ENCODE measurements at regions not wholly inside any gene's neighbourhood (a gene's known extent, or its start where the extent isn't known, plus 50 kb on each side); places are given as distances from the start of the nearest gene placed in this dataset.

DNA sequence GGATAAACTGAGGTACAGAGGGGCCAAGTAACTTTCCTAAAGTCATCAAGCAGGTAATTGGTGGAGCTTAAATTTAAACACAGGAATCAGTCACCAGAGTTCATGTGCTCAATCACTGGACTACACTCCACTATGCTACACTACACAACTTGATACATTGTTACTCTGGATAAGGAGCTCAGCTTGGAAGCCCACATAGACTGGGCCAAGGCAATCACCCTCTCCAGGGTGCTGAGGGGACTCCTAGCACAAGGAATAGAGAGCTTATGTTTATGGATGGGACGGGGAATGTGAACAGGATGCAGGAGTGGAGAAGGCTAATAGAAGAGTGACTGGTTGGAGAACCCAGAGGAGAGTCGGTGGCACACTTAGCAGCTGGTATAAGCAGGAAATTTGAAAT, 113.5 kb upstream of the NFIB start:
- DNase-seq = no peak

DNA sequence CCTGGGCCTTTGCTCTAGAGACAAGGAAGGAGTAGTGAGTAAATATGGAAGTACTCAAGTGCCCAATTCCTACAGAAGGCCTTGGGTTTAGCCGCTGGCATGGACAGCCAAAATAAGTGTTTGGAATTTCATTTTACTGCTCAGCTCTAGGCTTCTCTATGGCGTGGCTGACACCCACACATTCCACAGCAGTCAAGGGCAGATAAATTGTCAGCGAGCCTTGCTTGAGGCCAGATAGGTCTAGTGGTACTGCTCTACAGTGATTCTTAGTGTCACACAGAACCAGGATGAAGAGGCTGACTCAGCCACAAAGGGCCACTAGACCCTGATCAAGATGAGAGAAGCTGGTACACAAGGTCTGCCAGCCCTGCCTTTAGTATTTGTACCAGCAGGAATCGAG, 111.0 kb upstream of the NFIB start:
- no peak for DNase-seq

DNA sequence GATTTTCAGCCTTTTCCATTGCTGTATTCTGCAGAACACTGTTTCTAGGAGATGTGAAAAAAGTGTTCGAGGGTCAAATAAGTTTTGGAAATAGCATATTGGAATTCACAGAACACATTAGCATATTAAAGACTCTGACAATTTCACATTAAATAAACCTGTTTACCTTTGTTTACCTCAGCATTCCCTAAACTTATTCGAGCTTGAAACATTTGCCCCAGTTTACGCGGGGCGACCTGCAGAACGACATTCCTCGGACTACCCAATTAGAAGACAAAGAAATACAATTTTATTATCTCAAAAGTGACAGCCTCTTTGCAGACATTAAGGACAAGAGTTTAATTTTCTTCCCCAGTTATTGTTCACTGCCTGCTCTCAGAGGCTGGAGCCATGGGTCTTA, 110.3 kb upstream of the NFIB start:
- DNase-seq = no peak

DNA sequence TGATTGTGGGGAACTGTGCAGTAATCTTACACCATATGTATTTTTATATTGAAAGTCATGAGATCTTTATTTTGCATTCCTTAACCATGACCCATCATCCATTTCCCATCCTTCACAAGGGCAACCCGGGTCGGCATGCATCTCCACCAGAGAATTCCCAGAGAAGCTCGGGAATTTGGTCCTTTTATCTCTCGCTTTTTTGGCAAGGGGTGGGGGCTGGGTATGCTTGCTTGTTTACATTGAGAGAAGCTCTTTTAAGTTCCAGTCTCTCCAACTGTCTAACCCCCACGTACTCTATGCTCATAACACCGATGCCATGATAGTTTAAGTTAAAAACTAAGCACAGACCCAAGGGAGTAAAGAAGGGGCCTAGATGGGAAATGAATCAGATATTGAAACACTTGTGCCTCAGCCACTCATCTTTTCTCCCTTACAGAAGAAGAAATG, 109.9 kb upstream of the NFIB start:
- no peak for DNase-seq

DNA sequence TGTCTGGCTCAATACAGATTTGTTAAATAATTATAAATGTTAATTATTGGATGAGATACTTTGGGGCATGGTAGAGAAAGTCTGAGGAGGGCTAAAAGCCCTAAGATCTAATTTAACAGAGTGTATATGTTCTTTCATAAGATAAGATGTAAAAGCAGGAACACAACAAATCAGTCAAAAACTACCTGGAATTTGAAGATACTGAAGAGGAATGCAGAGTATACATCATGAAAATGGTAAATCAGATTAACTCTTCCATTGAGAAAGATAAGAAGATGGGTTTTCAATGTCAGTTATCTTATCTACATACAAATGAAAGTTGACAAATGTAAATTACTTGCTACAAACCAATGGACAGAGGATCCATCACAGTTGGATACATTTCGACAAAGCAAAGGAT, 107.3 kb upstream of the NFIB start:
- DNase-seq = no peak

DNA sequence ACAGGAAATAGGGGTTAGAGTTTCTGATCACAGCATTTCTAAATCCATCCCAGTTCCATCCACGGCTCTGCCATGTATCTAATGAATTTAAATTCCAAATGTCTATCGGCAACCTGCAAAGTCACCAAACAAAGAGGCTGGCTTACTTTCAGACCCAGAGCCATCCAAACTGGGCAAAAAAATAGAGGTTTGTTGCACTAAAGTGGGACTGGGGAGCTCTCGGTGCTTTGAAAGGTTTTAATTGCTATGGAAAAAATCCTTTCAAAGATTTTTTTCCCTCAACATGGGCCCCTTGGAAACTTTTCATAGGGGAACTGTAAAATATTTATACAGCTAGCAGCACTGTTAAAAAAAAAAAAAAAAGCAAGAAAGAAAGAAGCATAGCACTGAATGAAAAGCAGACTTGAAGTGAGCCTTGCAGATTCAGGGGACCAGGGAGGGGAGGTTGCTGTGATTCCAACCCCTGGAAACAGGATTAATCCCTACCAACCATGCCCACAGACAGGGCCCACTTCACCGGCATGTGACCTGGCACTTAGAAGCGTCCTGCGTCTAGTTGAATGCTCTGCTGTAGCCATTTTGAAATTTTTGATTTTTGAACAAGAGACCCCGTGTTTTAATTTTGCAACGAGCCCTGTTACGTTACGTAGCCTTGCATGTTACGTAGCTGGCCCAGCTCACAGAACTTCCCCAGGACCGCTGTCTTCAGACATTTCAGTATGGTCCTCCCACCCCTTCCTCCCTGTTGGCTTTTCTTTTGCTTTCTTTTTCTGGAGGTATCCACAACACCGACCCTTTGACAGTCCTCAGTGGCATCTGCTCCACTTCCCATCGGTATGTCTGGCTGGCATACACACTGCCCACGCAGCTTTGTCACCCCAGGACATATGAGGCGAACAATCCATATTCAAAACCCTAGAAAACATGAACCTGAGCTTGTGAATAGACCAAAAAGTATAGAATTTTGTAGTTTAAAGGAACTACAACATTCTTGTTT, 105.3 kb upstream of the NFIB start:
- DNase-seq = no peak

DNA sequence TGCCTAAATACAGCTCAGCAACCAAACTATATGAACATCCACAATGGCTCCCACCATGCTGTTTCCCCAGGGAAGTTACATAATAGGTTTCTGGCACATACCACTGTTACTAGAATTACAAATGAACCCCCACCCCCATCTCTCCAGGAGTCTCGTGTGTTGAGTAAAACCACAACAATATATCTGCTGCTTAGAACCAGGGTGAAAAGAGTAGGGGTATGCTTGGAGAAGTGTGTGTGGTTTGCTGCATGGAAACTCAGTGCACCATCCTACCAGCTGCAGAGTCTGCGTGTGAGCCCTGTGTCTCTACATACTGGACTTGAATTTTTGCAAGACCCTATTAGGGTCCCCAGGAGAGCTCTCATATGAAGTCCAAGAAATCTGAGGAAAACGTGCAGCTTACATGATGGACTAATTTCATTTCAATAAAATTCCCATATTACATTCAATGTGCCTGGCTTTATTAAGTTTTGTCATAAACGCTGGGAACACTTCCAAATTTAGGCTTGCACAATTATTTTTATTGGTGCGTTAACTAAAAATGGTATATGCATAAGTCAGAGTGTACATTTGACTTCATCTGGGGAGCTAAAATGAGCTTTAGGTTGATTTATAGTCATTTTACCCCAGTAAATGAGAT, 104.5 kb upstream of the NFIB start:
- DNase-seq = no peak

DNA sequence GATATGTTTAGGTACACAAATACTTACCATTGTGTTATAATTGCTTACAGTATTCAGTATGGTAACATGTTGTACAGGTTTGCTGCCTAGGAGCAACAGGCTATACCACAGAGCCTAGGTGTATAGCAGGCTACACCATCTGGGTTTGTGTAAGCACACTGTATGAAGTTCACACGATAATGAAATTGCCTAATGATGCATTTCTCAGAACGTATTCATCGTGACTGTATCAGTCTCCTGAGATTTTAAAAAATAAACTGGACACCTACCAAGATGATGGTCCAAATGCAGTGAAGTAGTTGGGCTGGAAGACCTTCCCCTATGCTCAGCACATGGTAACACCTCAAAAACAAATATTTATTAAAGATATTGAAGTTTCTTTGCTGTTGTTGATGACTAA, 103.3 kb upstream of the NFIB start:
- no peak for DNase-seq

DNA sequence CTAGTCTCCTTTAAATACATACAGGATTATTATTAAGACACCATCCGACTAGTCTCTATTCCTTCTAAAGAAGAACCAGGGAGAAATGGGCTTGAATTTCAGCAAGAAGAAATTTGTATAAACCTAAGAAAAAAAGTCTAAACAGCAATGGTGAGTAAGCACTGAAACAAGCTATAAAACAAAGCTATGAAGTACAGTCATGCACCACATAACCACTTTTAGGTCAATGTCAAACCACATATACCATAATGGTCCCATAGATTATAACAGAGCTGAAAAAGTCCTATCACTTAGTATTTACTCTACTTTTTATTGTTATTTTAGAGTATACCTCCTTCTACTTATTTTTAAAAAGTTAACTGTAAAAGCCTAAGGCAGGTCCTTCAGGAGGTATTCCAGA, 102.0 kb upstream of the NFIB start:
- DNase-seq = no peak

DNA sequence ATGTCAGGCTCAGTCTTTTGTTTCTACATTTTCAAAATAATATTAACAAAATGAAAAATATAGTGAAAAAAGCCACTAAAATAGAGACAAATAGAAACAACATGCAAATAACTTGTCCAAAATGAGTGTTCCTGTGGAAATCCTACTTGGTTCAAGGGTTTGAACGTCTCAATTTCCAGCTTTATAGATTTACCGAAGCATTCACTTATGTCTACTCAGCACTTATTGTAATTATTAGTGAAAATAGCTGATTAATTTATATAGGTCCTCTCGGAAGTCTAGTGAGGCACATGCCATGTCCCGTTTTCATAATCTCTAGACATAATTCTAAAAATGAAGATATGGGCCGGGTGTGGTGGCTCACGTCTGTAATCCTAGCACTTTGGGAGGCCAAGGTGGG, 99.9 kb upstream of the NFIB start:
- no peak for DNase-seq

DNA sequence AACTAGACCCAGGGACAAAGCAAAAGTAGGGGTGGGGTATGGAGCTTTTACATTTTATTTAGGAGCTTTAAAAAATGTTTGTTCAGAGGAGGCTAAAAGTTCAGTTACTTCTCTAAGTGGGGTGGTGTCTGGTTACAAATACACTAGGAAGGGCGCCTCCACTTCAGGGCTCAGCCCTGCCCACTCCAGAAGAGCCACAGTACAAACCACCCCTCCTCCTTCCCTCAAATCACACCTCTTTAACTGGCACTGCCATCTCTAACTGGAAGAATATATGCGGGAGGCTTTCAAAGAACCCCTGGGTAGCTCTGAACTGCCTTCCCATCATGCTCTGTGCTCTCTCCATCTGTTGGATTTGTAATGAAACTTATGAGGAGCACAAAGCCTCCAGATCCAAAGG, 98.8 kb upstream of the NFIB start:
- DNase-seq = no peak

DNA sequence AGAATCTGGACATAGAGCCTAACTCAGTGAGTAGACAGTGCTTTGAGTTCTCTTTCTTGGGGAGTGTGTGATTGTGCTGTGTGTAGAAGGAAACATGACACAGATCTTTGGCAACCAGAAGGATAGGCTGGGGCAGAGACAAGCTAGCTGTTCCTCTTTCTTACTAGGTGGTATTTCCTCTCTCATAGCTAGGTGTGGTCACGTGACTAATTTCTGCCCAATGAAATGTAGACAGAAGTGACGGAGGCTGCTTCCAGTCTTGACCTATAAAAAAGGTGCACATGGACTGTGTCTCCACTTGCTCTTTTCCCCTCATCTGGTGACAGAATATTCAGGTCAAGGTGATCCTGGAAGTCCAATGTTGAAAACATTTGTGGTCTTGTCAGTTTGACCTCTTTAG, 92.5 kb upstream of the NFIB start:
- no peak for DNase-seq

DNA sequence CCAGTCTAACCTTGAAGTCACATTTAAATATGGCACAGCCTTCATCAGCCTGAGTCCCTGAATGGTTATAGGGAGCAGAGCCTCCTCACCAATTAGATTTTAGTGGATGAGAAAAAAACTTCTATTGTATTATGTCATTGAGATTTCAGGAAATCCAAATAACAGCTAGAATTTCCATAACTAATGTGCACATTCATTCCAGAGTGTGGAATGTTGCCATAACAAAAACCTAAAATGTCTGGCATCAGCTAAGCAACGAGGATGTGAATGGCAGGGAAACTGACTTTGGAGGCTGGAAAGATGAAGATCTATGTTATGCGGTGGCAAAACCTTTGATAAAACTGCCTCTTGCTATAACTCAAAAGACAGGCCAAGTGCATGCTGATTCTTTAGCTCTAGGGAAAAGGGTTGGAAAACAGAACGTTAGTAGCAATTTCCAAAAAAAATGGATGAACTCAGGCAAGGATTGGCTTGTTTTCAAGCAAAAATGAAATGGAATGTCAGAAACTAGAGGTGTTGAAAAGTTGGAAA, 91.3 kb upstream of the NFIB start:
- DNase-seq = no peak

DNA sequence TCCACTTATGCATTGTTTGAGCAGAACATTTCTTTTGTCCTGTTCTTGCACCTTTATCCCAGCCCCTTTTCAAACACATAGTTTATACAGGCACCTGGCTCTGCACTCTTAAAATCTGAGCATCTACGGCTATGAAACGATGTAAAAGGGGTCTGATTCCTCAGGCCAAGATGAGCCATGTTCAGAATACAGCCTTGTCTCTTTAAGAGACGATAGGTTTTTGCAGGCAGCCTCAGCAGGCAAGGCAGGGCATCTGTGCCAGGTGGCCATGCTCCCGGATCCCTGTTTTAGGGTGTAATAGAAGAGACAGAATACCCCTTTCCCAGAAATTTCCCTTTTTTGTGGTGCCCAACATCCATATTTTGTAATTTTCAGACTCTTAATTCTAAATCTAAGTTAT, 89.1 kb upstream of the NFIB start:
- no peak for DNase-seq

DNA sequence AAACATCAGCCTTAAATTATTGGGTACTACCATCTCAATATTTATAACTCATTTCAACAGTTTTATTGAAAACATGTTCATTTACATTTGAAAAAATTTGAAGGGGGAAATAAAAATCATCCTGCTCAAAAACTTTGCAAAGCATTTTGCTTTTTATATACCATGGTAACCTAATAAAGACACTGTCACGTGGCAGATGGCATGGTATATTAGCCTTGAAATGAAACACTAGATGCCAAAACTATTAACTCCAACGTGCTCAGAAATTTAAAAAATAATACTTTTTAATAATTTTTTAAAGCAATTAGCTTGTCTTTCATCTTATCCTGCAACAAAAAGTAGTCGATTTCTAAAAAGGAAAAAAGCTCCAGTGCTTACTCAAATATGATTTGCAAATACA, 88.6 kb upstream of the NFIB start:
- DNase-seq = no peak

DNA sequence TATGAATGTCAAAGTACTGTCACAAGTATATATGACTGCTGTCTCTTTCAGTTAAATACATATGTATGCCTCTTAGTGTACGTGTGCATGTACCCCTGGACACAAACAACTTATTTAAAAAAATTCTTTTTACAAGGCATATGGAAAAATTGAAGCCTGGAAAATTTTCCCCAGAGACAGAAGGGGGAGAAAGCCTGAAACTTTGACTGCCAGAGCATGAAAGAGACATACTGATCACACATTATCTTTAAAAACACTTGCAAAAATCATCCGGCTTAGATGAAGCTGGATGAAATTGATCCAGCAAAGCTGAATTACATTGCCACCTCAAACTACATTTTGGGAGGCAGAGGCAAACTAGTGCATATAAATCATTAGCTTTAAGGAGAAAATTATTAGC, 88.0 kb upstream of the NFIB start:
- DNase-seq = no peak

DNA sequence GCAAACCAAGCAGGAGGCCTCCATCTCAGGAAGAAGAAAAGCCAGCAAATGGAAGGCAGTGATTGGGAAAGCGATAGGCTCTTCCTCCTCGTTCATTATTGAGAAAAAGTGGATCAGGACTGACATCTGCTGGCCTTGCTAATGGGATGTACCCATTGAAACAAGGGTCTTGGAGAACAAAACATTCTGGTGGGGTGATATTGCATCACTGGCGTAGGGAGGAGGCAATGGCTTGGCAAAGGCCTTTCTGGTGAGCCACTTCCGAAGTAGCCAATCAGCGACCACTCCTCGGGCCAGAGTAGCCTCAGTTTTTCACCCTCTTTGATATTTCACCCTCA, 86.7 kb upstream of the NFIB start:
- DNase-seq = no peak

DNA sequence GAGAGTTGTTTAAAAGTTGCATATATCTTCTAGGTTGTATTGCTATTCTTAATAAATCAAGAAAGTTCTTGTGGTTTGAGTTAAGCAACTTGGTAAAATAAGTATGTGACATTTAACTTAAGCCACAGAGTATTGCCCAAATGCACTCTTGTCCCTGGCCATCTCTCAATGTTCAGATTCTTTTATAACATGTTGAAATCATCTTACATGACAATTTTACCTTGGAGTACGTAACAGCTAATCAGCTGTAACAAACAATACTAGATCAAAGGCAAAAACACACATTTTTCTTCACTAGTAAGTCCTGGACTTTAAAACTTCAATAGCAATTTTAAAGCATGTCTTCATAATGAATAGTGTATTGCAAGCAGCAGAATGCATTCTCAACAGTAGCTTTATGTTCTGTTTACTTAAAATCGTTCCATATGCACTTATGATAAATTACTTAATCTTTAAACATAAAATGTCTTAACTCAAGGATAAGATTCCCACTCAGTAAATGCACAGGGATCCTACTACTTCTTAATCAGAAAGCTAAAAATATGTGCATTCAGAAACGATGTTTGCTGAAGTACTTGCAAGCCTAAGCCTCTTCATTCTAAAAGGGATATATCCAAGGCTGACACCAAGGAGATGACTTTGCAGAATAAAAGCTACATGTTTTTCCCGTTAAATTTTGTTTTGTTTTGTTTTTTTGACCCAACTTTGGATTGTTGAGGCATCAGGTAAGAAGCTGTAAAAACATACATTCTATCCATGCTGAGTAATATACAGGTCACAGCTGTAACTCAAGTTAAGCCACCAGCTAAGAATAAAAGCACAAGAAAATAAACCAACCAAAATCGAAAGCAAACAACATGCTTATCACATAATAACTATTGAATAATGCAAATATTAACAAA, 86.1 kb upstream of the NFIB start:
- no peak for DNase-seq

DNA sequence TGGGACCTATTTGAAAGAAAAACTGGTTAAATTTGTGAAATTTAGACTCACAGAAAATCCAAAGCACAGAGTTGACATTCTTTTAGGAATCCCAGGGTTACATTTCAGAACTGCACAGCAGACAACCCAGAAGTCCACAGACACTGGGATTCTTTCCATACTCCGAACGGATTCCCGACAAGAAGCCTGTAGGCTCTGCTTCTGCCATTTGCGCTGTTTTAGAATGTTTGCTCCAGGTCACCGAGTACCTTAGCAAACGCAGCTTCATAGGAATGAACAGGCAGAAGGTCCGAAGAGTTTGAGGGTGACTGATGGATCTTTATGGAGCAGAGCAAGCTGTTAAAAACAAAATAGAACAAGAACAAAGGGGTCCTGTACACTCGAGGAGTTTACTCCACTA, 84.5 kb upstream of the NFIB start:
- no peak for DNase-seq

DNA sequence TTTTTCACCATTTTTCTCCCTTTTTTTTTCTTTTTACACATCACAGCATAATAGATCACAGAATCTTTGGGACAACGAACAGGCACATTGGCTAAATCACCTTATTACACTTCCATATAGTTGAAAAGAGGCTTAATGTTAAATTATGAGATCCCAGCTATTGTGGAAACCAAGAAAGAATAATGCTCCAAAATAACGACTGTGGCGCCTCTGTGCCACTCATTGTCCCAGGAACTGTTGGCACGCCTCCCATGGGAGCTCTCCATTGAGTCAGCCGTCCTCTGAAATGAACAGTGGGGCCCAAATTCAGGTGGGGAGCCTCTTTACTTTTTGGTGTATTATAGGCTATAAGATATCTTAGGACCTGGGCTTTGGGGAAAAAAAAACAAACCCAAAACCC, 82.2 kb upstream of the NFIB start:
- no peak for DNase-seq

DNA sequence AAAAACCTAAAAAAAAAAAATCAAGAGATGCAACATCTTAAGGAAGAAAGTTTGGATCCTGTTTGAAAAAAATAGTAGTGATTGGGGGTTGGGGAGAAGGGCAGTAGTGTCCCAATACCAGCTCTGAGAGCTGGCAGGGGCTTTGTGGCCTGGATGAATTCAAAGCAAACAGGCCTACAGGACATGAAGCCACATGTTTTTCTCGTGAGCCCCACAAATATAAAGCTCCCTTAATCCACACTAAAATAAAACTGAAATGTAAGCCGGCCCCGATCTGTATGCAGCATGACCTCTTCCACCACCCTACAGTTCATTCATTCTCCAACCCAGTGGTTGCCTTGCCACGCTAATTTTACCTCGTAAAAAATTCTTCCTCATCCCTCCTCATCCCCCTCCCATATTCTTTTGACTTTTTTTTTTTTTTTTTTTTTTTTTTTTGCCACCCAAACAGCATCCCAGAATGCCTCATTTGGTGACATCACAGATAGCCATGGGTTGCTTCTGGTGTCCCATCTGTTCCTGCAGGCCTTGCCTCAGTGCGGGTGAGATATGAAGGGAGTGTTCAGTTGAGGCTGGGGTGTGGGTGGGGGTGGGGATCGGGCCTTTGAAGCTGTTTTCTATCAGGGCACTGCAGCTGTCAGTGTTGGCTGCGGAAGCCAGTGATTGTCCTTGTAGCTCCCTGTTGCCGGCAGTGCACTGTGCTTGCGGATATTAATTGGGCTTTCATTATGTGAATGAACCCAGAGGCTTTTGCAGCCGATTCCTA, 81.6 kb upstream of the NFIB start:
- no peak for DNase-seq

DNA sequence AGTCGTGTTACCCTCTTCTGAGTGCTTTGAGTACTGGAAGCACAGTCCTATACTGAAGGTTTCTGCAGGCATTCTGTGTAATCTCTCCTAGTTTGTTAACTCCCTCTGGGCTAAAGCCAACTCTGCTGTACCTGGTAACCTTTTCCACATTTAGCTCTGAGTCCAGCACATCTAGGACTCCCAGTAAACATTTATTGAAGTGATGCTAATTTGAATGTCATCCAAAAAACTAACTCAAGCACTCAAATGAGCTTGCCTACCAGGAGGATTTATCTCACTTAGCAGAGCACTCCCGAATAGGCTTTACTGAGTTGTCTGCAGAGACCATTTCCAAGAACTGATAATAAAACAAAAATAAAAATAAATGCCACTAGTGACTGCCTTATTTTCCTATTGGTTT, 79.5 kb upstream of the NFIB start:
- DNase-seq = no peak

DNA sequence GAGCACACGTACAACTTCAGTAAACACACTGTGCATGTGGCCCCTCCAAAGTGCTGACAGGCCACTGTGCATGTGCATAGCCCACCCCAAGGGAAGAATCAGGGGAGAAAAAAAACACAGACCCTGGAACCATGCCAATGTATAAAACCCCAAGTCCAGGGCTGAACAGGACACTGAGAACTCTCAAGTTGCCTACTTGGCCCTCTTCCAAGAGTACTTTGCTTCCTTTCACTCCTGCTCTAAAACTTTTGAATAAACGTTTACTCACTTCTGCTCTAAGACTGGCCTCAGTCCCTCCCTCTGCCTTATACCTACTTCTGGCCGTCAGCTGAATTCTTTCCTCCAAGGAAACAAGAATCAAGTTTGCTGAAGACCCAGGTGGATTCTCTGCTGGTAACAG, 77.7 kb upstream of the NFIB start:
- DNase-seq = no peak
